K562 (cell line): ENCODE measurements at regions not wholly inside any gene's neighbourhood (a gene's known extent, or its start where the extent isn't known, plus 50 kb on each side); places are given as distances from the start of the nearest gene placed in this dataset.

Source experiments
- CTCF ChIP-seq, 3 experiments: IDR thresholded peaks in 2 of 3; conservative IDR thresholded peaks in 1 of 3; 2 replicates each; pipeline ENCODE4 v1.5.1; 2011 to 2012; ENCODE audit warnings: low read length in 3 of 3, mild to moderate bottlenecking in 3 of 3, control low read depth in 2 of 3, improper control_type of control experiment in 1 of 3, inconsistent platforms in 1 of 3, low read depth in 1 of 3, mixed read lengths in 1 of 3, moderate library complexity in 1 of 3; ENCODE audit not compliant: insufficient read depth in 2 of 3
- L3MBTL2 ChIP-seq: fragments of 450-650 bp; IDR thresholded peaks from 2 replicates; pipeline ENCODE4 v1.6.1; 2016; ENCODE audit warnings: mild to moderate bottlenecking, moderate library complexity
- NFIC ChIP-seq: fragments of 450-650 bp; IDR thresholded peaks from 2 replicates; pipeline ENCODE4 v1.6.1; 2017; ENCODE audit warnings: mild to moderate bottlenecking, inconsistent platforms
- SMC3 ChIP-seq: conservative IDR thresholded peaks from 2 replicates; pipeline ENCODE4 v1.6.1; 2011; ENCODE audit warnings: low read depth, low read length, improper control_type of control experiment; ENCODE audit not compliant: insufficient read depth

GRCh38 chr16:65658349-65658748 is 536.5 kb upstream of the CDH11 start:
- no peak for TF ChIP-seq CTCF (IDR thresholded peaks at IDR 0.05 in 2 of 3, conservative IDR thresholded peaks at IDR 0.05 in 1 of 3; ENCODE audit: insufficient read depth in 2 of 3, low read depth in 1 of 3, low read length in 3 of 3)
- TF ChIP-seq L3MBTL2 = no peak
- no peak for TF ChIP-seq SMC3
- no peak for TF ChIP-seq NFIC
